ENCODE measurements at regions not wholly inside any gene's neighbourhood (a gene's known extent, or its start where the extent isn't known, plus 50 kb on each side); places are given as distances from the start of the nearest gene placed in this dataset.
"Not testable (repeated sequence)": the region's sequence is repeated elsewhere in the genome, so short reads cannot be mapped to it uniquely, and the experiment has no call there.

DNA sequence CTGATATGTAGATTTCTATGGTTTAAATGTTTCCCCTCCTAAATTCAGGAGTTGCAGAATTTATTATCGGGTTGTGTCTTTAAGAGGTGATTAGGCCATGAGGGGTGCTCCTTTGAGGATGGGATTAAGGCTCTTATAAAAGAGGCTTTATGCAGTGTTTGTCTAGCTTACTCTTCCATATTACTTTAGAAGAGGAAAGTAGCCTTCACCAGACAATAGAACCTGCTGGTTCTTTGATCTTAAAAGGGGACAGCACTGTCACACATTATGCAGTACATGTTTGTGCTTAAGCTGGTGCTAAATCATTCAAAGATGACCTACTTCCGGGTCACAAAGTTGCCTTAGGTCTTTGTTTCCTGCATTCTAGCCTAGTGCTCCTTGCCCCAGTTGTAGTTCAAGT is 81.0 kb downstream of the CPXCR1 start:
- intact Hi-C loops (cut with DNase I) = no loop called here

GRCh38 chrX:88830111-88830510 is 83.1 kb downstream of the CPXCR1 start:
- no peak for DNase-seq (ENCODE audit: low spot score)
- intact Hi-C loops (cut with DNase I) = no loop called here

More for the DNA sequence above, 81.0 kb downstream of the CPXCR1 start:
- no peak for DNase-seq (ENCODE audit: low spot score)

DNA sequence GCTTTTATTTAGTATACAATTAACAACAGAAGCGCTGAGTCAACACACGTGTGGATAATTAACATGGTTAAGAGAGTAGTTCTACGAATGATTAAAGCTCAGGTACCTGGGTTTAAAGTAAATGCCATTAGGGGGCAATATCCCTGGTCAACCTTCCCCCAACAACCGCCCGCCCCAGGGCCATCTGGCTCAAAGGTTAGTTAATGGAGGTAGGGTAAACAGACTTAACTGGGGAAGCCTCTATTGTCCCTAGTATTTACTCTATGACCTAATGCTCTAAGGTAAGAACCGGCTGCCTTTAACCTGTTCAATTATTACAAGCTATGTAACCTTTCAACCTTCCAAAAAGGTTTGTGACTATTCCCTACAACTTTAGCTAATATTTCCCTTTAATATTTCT is 90.7 kb downstream of the CPXCR1 start:
- not testable (repeated sequence) for DNase-seq (ENCODE audit: low spot score)

DNA sequence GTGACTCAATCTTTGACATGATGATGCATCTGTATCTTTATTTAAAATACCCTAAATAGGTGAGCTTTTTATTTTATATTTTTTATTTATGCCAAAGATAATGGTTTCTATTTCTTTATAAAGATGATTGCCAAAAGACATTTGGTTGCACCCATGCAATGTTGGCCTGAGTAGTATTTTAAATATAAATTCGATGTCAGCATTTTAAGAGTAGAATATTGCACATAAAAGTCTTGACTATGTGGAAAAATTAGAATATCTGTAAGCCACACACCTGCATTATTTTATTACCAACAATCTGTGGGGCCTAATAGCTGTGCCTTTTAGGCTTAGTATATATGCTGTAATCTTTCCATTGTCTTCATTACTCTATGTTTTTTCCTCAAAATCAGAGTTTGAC is 91.4 kb downstream of the CPXCR1 start:
- DNase-seq (ENCODE audit: low spot score) = no peak
- intact Hi-C loops (cut with DNase I) = no loop called here

More for the DNA sequence above, 90.7 kb downstream of the CPXCR1 start:
- intact Hi-C loops (cut with DNase I) = not testable (repeated sequence)

GRCh38 chrX:88843841-88844240 is 96.8 kb downstream of the CPXCR1 start:
- DNase-seq (ENCODE audit: low spot score); intact Hi-C loops (cut with DNase I): not testable (repeated sequence)

- intact Hi-C loops (cut with DNase I) = no loop called here
- no peak for DNase-seq (ENCODE audit: low spot score)
These were observed 106.9 kb downstream of the CPXCR1 start for GRCh38 chrX:88853925-88854324.

- no peak for DNase-seq (ENCODE audit: low spot score)
- intact Hi-C loops (cut with DNase I) = no loop called here
These were observed 116.7 kb downstream of the CPXCR1 start for GRCh38 chrX:88863726-88864125.

GRCh38 chrX:88865634-88866033 is 118.6 kb downstream of the CPXCR1 start:
- DNase-seq (ENCODE audit: low spot score) = no peak
- intact Hi-C loops (cut with DNase I) = no loop called here

GRCh38 chrX:88881536-88881935 is 134.5 kb downstream of the CPXCR1 start:
- DNase-seq (ENCODE audit: low spot score) = no peak
- intact Hi-C loops (cut with DNase I) = no loop called here

DNA sequence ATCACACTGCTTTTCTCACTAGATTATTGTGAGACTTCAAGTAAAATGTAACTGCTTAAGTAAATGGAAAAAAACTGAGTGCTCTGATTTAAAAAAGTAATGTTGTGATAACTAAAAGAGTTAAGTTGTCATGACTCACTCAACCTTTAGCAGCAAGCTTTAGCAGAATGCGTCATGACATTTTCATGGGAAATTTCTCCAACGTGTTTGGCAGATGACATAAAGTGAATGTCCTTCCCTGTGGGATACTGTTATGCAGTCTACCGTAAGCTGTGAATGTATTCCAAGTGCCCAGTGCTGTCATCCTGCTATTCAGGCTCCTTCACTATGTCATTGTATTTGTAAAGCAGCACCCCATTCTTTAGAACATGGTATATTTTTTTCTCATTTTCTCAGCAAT is 136.2 kb downstream of the CPXCR1 start:
- no peak for DNase-seq (ENCODE audit: low spot score)
- intact Hi-C loops (cut with DNase I) = no loop called here

DNA sequence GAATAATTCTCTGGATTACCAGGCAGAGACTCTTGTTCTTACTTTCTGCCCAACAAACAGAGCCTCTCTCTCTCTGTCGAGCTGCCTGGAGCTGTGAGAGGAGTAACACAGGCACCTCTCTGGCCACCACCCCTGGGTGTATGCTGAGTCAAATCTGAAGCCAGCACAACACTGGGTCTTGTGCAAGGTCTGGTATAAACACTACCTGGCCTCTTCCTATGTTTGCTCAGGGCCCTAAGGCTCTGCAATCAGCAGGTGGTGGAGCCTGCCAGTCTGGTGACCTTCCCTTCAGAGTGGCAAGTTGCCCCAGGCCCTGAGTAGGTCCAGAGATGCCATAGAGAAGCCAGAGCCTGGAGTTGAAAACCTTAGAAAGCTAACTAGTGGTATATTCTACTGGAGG is 139.9 kb downstream of the CPXCR1 start:
- intact Hi-C loops (cut with DNase I) = no loop called here
- DNase-seq (ENCODE audit: low spot score) = no peak

GRCh38 chrX:88903989-88904718 is 157.1 kb downstream of the CPXCR1 start:
- intact Hi-C loops (cut with DNase I) = no loop called here
- DNase-seq (ENCODE audit: low spot score) = no peak

- no peak for DNase-seq (ENCODE audit: low spot score)
- intact Hi-C loops (cut with DNase I) = no loop called here
These were observed 161.0 kb downstream of the CPXCR1 start for GRCh38 chrX:88908056-88908455.

DNA sequence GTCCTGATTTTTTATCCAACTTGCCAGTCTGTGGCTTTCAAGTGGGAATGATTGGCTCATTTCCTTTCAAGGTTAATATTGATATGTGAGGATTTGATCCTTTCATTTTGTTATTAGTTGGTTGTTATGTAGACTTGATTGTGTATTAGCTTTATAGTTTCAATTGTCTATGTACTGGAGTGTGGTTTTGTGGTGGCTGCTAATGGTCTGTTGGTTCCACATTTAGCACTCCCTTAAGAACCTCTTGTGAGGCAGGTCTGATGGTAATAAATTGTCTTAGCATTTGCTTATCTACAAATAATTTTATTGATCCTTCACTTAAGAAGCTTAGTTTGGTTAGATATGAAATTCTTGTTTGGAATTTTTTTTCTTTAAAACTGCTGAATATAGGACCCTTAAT is 190.6 kb downstream of the CPXCR1 start:
- intact Hi-C loops (cut with DNase I) = no loop called here
- no peak for DNase-seq (ENCODE audit: low spot score)

- peak; percentile 17 for DNase-seq (ENCODE audit: low spot score)
- intact Hi-C loops (cut with DNase I) = no loop called here
These were observed 193.9 kb downstream of the CPXCR1 start for GRCh38 chrX:88940904-88941303.

DNA sequence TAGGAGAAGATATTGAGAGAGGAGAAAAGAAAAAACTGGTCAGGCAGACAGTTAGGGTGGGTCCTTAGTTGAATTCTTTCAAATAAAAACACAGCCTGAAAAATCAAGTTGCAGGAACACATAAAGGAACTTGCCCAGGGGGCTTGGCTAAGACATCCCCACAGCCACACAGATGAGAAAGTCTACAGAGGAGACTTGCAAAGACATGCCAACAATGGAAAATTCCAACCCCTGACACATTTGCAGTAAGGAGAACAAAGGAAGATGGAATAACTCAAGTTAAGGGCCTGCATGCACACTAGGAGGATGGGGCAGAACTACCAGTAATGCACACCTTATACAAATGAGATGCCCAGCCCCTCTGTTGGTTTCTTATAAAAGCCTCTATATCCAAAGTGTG is 197.6 kb downstream of the CPXCR1 start:
- no peak for DNase-seq (ENCODE audit: low spot score)
- intact Hi-C loops (cut with DNase I) = no loop called here

DNA sequence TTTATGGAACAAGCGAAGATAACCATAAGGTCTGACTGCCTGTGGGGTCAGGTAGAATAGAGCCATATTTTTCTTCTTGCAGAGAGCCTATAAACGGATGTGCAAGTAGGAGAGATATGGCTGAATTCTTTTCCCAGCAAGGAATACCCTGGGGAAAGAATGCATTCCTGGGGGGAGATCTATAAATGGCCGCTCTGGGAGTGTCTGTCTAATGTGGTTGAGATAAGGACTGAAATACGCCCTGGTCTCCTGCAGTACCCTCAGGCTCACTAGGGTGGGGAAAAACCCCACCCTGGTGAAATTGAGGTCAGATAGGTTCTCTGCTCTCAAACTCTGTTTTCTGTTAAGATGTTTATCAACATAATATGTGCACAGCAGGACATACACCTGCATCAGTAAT is 209.0 kb downstream of the CPXCR1 start:
- intact Hi-C loops (cut with DNase I); DNase-seq (ENCODE audit: low spot score): not testable (repeated sequence)

- intact Hi-C loops (cut with DNase I) = no loop called here
- no peak for DNase-seq (ENCODE audit: low spot score)
These were observed 230.8 kb downstream of the CPXCR1 start for GRCh38 chrX:88977835-88978234.

DNA sequence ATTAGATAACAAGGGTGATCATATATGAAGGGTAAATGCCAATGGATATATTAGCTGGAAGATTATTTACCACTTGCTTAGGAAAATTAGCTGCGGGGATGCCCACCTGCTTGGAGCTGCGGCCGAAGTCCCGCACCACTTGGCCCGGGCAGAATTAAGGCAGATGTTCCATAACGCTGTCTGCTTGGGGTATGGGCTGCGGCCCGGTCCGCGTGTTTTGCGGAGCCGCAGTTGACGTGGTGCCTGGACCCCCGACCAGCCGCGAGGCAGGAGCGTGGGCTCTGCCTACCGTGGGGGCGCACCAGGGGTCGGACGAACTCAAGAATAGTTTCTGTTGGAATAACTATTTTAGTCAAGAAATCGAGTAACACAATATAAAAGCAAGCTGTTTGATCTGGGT is 235.2 kb downstream of the CPXCR1 start:
- intact Hi-C loops (cut with DNase I) = no loop called here
- no peak for DNase-seq (ENCODE audit: low spot score)

GRCh38 chrX:88982933-88983332 is 235.9 kb downstream of the CPXCR1 start:
- DNase-seq (ENCODE audit: low spot score) = no peak
- intact Hi-C loops (cut with DNase I) = no loop called here

DNA sequence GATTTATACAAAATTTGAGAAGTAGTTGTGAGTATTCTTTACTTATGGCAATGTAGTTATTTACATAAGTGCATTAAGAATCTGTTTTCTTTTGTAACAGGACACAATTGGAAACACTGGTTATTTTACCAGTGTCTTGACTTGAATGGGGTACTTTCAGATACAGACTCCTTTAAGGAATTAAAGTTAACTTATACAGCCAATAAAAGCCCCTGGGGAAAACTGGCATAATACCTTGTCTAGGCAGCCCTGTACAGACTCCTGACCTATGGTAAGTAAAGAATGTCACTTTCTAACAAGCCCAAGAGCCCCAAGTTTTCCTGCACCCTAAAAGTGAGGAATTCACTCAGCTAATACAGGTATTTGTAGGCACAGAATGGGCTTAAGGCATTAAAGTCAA is 241.8 kb downstream of the CPXCR1 start:
- DNase-seq (ENCODE audit: low spot score) = no peak
- intact Hi-C loops (cut with DNase I) = no loop called here
